Body of pancreas (tissue), 4 donors: ENCODE measurements at regions not wholly inside any gene's neighbourhood (a gene's known extent, or its start where the extent isn't known, plus 50 kb on each side); places are given as distances from the start of the nearest gene placed in this dataset.

ENCODE experiments used
- ATAC-seq: fragments of 150-250 bp; one replicate; pipeline ENCODE4 v1.9.1; 2016
- DNase-seq, 4 donors: peaks; one replicate each; pipeline ENCODE4 v3.0.0-alpha.2; 2019
- H3K27ac ChIP-seq, 4 donors: fragments of 200-600 bp; sonication (generic); 1 replicate in 3 of 4; 2 replicates in 1 of 4; pipeline versions ENCODE4 v1.5.1 to v1.6.1; 2016 to 2019; ENCODE audit warnings: mild to moderate bottlenecking in 1 of 4, mixed read lengths in 1 of 4, moderate library complexity in 1 of 4
- H3K27me3 ChIP-seq, 2 donors: fragments of 200-600 bp; sonication (generic); one replicate each; pipeline ENCODE4 v1.6.0; 2016; ENCODE audit warnings: mild to moderate bottlenecking in 1 of 2
- H3K36me3 ChIP-seq, 2 donors: fragments of 200-600 bp; sonication (generic); replicated peaks in 1 of 2; 2 replicates each; pipeline ENCODE4 v1.5.1; 2016; ENCODE audit warnings: low read depth in 2 of 2; ENCODE audit not compliant: insufficient read depth in 1 of 2
- H3K4me1 ChIP-seq: fragments of 200-600 bp; sonication (generic); one replicate; pipeline ENCODE4 v1.6.0; 2016
- H3K4me3 ChIP-seq, 2 donors: fragments of 200-600 bp; sonication (generic); 1 replicate in 1 of 2; 2 replicates in 1 of 2; pipeline ENCODE4 v1.5.1; 2016 to 2019
- H3K9me3 ChIP-seq, 3 donors: fragments of 200-600 bp; sonication (generic); 1 replicate in 2 of 3; 2 replicates in 1 of 3; pipeline ENCODE4 v1.5.1; 2016
- POLR2A ChIP-seq, 3 donors: fragments of 450-650 bp; IDR thresholded peaks; one replicate each; pipeline ENCODE4 v1.6.1; 2016; ENCODE audit warnings: antibody characterized with exemption in 3 of 3, mild to moderate bottlenecking in 2 of 3
- WGBS, 2 donors: methylation state at CpG; one replicate each; pipeline ENCODE4 v1.1.5; 2017; 5-methylcytosine and 5-hydroxymethylcytosine counted together
- intact Hi-C: fragments of 100-400 bp; cut with DNase I; formaldehyde crosslinking; loops from one replicate; pipeline ENCODE4 v1.15.1; 2023
- TF ChIP-seq, protein P1 (sequence below), 7 experiments: fragments of 450-650 bp in 4 of 7; fragments of 200-600 bp in 3 of 7; sonication (generic) in 3 of 7; IDR thresholded peaks; one replicate each; pipeline ENCODE4 v1.5.1; 2016 to 2019; ENCODE audit warnings: antibody characterized with exemption in 7 of 7

DNA sequence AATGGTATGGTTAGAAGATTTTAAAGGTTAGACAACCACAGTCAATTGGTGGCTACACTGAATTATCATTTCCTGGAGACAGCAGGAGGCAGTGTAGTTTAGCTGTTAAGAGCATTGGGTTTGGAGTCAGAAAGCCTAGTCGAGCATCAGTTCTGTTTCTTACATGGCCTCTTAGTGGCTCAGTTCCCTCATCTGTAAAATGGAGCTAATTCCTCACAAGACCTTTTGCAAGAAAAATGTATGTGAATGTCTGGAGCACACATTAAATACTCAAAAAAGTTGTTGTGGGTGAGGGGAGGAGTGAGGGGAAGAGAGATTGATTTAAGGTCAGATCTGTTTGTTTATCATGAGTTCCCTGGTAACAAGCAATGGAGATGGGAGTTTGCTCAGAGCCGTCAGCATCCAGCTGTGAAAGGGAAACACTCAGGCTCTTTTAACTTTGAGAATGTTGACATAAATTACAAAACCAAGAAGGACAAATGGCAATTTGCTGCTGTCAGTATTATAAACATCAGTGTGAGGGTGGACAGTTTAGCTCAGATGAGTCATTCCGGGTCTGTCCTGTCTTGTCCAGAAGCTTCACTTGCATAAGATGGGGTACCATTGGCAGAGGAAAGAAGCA lies 98.2 kb upstream of the PGRMC2 start:
- H3K27ac ChIP-seq: peak overlapping the region; percentile 79 to 88 (median 84)
- intact Hi-C loops: no loop called here

DNA sequence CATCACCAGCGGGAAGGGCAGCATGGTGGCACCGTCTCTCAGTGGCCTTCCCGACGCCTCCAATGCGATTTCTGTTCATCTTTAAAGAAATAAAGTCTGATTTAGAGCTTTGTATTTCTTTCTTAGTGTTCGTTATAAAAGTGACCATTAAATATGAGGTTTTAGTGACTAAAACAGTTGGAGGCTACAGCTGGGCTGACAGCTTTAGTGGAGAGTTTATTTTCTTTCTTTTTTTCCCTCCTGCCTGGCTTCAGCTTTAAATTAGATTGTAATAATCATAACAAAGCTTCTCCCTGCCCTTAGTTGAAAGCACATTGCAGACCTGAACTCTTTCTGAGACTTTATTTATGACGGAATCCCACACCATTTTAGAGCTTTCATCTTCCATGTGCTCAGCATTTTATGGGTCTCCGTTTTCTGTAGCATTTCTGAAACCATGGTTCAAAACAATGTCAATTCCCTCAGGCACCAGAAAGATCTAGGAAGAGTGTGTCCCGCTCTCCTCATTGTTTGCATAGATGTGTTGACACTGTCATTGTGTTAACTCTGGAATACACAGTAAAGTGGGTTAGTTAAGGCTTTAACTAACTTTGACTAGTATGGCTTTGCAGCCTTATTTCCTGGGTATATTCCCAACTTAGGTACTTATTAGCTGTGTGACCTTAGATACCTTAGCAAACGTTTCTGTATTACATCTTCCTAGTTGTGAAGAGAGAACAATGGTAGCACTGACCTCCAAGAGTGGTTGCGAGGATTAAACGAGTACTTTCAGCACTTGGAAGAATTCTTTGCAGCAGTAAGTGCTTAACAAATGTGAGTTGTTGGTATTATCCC lies 97.4 kb upstream of the PGRMC2 start:
- H3K27me3 ChIP-seq: no peaks in the 10 kb centered on the region
- DNase-seq: no peak
- TF ChIP-seq, protein P1, sequence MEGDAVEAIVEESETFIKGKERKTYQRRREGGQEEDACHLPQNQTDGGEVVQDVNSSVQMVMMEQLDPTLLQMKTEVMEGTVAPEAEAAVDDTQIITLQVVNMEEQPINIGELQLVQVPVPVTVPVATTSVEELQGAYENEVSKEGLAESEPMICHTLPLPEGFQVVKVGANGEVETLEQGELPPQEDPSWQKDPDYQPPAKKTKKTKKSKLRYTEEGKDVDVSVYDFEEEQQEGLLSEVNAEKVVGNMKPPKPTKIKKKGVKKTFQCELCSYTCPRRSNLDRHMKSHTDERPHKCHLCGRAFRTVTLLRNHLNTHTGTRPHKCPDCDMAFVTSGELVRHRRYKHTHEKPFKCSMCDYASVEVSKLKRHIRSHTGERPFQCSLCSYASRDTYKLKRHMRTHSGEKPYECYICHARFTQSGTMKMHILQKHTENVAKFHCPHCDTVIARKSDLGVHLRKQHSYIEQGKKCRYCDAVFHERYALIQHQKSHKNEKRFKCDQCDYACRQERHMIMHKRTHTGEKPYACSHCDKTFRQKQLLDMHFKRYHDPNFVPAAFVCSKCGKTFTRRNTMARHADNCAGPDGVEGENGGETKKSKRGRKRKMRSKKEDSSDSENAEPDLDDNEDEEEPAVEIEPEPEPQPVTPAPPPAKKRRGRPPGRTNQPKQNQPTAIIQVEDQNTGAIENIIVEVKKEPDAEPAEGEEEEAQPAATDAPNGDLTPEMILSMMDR (IDR thresholded peaks at IDR 0.05): no peak
- TF ChIP-seq POLR2A (IDR thresholded peaks at IDR 0.05): no peak
- H3K4me1 ChIP-seq: peaks cover 37% of the 10 kb centered on the region
- peak overlapping the region in 2 of 4 donors; percentile 85 to 88 for H3K27ac ChIP-seq
- no peak overlapping the region for H3K4me3 ChIP-seq
- ATAC-seq: no peak
- no peaks in the 10 kb centered on the region for H3K9me3 ChIP-seq
- WGBS, 2 donors: 87 to 89% methylated on average over 12 of the region's 12 CpGs
- intact Hi-C loops: no loop called here
- no peaks in the 10 kb centered on the region for H3K36me3 ChIP-seq

More for the DNA sequence above, 98.2 kb upstream of the PGRMC2 start:
- no peak for DNase-seq
- no peaks in the 10 kb centered on the region for H3K36me3 ChIP-seq
- no peaks in the 10 kb centered on the region for H3K9me3 ChIP-seq
- no peak for TF ChIP-seq POLR2A (IDR thresholded peaks at IDR 0.05)
- TF ChIP-seq, protein P1 (IDR thresholded peaks at IDR 0.05): no peak
- no peak overlapping the region for H3K4me3 ChIP-seq
- no peak for ATAC-seq
- peaks cover 33% of the 10 kb centered on the region for H3K4me1 ChIP-seq
- H3K27me3 ChIP-seq: no peaks in the 10 kb centered on the region
- 66 to 70% methylated on average over 3 of the region's 3 CpGs for WGBS, 2 donors

DNA sequence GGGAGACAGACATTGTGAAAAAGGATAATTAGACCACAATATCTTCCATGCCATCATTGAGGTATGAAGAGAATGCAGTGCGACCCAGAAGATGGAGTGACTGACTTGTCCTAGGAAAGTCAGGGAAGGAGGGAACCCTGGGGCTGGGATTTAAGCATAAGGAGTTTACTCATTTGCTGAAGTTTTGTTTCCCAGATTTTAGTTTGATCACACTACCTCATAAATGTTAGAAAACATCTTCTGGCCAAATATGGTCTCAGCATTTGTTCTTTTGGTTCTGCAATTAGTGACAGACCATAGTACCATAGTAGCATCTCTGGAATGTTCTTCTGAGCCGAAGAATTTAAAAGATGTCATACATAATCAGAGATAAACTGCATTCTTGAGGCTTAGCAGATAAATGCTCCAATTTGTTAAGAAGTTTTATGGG lies 96.5 kb upstream of the PGRMC2 start:
- intact Hi-C loops: no loop called here
- WGBS, 2 donors: 88 to 92% methylated on average over 2 of the region's 2 CpGs
- DNase-seq: no peak
- Histone ChIP-seq H3K36me3 (no peaks in the 10 kb centered on the region), H3K9me3 (no peaks in the 10 kb centered on the region), H3K4me3 (no peak overlapping the region), H3K27me3 (no peaks in the 10 kb centered on the region), H3K4me1 (peaks cover 42% of the 10 kb centered on the region), H3K27ac (no peak overlapping the region)
- TF ChIP-seq, protein P1 (IDR thresholded peaks at IDR 0.05): no peak
- TF ChIP-seq POLR2A (IDR thresholded peaks at IDR 0.05): no peak
- ATAC-seq: no peak

DNA sequence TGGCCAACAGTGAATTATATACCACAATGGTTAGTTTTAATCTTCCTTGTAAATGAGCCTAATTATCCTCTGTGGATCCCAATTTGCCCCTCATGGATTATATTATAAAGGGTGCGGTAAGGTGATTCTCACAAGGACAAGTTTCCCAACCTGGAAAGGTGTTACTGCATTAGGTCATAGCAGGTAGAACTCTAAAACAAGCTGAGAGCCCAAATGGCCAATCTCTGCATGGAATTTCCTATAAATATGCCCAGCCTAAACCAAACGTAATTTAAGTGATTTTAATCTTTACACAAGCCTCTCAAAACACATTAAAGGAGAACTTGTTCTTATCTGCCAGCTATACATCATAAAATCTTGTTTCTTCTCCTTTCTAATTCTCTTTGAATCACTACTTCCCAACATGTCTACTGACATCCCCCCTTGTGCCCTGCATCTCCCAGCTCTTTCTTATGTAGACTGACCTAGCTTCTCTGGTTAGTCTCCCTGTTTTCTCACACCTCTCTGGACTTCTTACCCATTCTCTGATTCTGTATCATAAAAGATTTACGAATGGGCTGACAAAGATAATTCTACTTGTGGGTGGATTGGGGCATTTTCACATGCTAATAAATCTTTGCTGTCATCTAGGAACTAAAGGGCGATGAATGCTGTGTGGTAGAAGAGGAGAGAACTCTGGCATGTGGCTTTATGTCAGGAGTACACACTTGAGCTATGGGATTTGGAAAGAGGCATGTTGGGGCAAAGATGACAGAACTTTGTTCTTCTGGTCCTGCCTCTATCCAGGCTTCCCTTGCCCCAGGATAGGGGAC lies 94.3 kb upstream of the PGRMC2 start:
- no peaks in the 10 kb centered on the region for H3K9me3 ChIP-seq
- TF ChIP-seq, protein P1 (IDR thresholded peaks at IDR 0.05): no peak
- TF ChIP-seq POLR2A (IDR thresholded peaks at IDR 0.05): no peak
- no peak overlapping the region for H3K4me3 ChIP-seq
- intact Hi-C loops: no loop called here
- H3K4me1 ChIP-seq: peaks cover 28% of the 10 kb centered on the region
- H3K36me3 ChIP-seq: no peaks in the 10 kb centered on the region
- no peaks in the 10 kb centered on the region for H3K27me3 ChIP-seq
- 87 to 92% methylated on average over 4 of the region's 4 CpGs for WGBS, 2 donors
- H3K27ac ChIP-seq: no peak overlapping the region
- DNase-seq (no peak), ATAC-seq (no peak)
